ENCODE measurements at regions not wholly inside any gene's neighbourhood (a gene's known extent, or its start where the extent isn't known, plus 50 kb on each side); places are given as distances from the start of the nearest gene placed in this dataset.

GRCh38 chr10:31720546-31720945, 208.1 kb downstream of the ARHGAP12 start:
- no peak overlapping the region for H3K4me3 ChIP-seq (ENCODE audit: low read depth, low read length)
- no peak for TF ChIP-seq CTCF (IDR thresholded peaks at IDR 0.05; ENCODE audit: borderline replicate concordance, insufficient read depth, low read depth, low read length)

DNA sequence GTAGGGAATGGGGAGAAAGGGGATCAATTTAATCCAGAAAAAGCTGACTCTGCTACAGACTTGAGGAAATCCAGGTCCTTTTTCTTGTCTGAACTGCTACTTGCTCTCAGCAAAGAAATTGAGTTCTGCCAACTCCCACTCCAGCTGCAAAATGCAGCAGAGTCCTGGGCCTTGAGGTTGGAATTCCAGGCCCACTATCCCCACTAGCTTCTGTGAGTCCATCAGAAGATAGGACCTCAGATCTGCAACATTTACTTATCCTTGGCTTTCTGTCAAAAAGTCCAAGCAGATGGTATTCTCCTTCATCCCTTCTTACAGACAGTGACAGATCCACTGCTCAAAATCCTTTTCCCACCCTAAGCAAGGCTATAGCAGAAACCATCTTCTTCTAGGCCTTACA, 219.2 kb downstream of the ARHGAP12 start:
- no peak overlapping the region for H3K4me3 ChIP-seq (ENCODE audit: low read depth, low read length)
- no peak for TF ChIP-seq CTCF (IDR thresholded peaks at IDR 0.05; ENCODE audit: borderline replicate concordance, insufficient read depth, low read depth, low read length)

- no peak overlapping the region for H3K4me3 ChIP-seq (ENCODE audit: low read depth, low read length)
- TF ChIP-seq CTCF (IDR thresholded peaks at IDR 0.05; ENCODE audit: borderline replicate concordance, insufficient read depth, low read depth, low read length), result no peak
Measured at GRCh38 chr10:31709028-31709427, 219.6 kb downstream of the ARHGAP12 start.

GRCh38 chr10:31708474-31708873, 220.2 kb downstream of the ARHGAP12 start:
- H3K4me3 ChIP-seq (ENCODE audit: low read depth, low read length), result no peak overlapping the region
- TF ChIP-seq CTCF (IDR thresholded peaks at IDR 0.05; ENCODE audit: borderline replicate concordance, insufficient read depth, low read depth, low read length), result no peak

GRCh38 chr10:31708046-31708445, 220.6 kb downstream of the ARHGAP12 start:
- no peak for TF ChIP-seq CTCF (IDR thresholded peaks at IDR 0.05; ENCODE audit: borderline replicate concordance, insufficient read depth, low read depth, low read length)
- H3K4me3 ChIP-seq (ENCODE audit: low read depth, low read length), result no peak overlapping the region

DNA sequence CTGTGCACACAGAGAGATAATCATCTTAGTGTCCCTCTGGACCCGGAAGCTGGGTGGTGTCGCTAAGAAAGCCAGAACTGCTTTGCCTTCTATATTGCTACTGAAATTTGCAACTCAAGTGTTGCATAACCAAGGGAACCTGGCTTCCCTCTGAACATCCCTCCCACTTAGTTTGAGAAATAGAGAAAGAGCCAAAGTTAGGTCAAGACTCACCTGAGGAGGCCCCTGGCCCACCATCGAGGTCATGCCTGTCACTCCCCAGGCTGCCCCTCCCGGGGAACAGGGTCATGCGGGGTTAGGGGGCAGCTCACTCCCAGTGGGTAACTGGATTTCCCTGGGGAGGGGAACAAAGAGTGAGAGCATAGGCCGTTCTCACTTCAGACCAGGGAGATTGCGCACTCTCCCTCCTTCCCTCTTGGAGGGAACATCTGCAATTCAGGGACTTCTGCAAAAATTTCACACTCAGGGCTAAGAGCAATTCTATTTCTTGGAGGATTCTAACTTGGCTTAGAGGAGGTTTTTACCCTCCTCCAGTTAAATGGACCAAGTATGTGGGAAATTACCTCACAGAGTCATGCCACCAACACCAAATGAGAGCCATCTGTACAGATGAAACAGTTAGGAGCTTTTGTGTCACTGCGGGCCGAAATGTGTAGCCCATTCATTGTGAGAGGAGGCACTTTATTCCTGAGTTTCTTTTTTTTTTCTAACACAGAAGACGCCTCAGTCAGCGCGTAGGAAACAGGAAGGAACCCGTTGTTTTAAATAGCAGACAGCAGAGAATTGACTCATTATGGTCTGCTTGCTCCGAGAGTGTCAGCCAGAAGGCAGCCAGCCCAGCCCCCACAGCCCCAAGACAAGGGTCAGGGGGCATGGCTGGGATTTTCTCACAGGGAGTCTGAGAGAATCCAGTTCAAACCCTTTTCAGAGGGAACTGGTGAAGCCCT, 221.3 kb downstream of the ARHGAP12 start:
- TF ChIP-seq CTCF (IDR thresholded peaks at IDR 0.05; ENCODE audit: borderline replicate concordance, insufficient read depth, low read depth, low read length), result no peak
- no peak overlapping the region for H3K4me3 ChIP-seq (ENCODE audit: low read depth, low read length)

Data from GM12875 (cell line).